Tibial artery (tissue), 4 donors: ENCODE measurements at regions not wholly inside any gene's neighbourhood (a gene's known extent, or its start where the extent isn't known, plus 50 kb on each side); places are given as distances from the start of the nearest gene placed in this dataset.

Experiments used
- DNase-seq, 2 donors: peaks; one replicate each; pipeline ENCODE4 v3.0.0-alpha.2; 2019
- H3K27ac ChIP-seq, 2 donors: fragments of 200-600 bp; sonication (generic) in 1 of 2; 1 replicate in 1 of 2; 2 replicates in 1 of 2; pipeline ENCODE4 v1.5.1; 2018 to 2019; ENCODE audit warnings: mild to moderate bottlenecking in 1 of 2
- H3K27me3 ChIP-seq, 2 donors: fragments of 200-600 bp; sonication (generic) in 1 of 2; one replicate each; pipeline versions ENCODE4 v1.5.1 to v1.6.0; 2016 to 2019
- H3K36me3 ChIP-seq, 3 donors: fragments of 200-600 bp; sonication (generic) in 2 of 3; one replicate each; pipeline ENCODE4 v1.5.1; 2016 to 2019; ENCODE audit warnings: mild to moderate bottlenecking in 2 of 3
- H3K4me1 ChIP-seq, 4 donors: fragments of 200-600 bp; sonication (generic) in 2 of 4; 1 replicate in 3 of 4; 2 replicates in 1 of 4; pipeline ENCODE4 v1.5.1; 2016 to 2019
- H3K4me3 ChIP-seq, 2 donors: fragments of 200-600 bp; sonication (generic) in 1 of 2; 1 replicate in 1 of 2; 2 replicates in 1 of 2; pipeline ENCODE4 v1.5.1; 2018 to 2019; ENCODE audit warnings: mild to moderate bottlenecking in 2 of 2
- H3K9me3 ChIP-seq, 3 donors: fragments of 200-600 bp; sonication (generic) in 1 of 3; one replicate each; pipeline ENCODE4 v1.5.1; 2016 to 2019
- CTCF ChIP-seq, 2 experiments: fragments of 200-600 bp in 1 of 2; fragments of 450-650 bp in 1 of 2; IDR thresholded peaks; one replicate each; pipeline ENCODE4 v1.5.1; 2017 to 2019; ENCODE audit warnings: antibody characterized with exemption in 2 of 2, mild to moderate bottlenecking in 1 of 2, moderate library complexity in 1 of 2
- intact Hi-C: fragments of 100-400 bp; cut with DNase I; formaldehyde crosslinking; loops from one replicate; pipeline ENCODE4 v1.15.0; 2023; ENCODE audit warnings: low total_unique reads

DNA sequence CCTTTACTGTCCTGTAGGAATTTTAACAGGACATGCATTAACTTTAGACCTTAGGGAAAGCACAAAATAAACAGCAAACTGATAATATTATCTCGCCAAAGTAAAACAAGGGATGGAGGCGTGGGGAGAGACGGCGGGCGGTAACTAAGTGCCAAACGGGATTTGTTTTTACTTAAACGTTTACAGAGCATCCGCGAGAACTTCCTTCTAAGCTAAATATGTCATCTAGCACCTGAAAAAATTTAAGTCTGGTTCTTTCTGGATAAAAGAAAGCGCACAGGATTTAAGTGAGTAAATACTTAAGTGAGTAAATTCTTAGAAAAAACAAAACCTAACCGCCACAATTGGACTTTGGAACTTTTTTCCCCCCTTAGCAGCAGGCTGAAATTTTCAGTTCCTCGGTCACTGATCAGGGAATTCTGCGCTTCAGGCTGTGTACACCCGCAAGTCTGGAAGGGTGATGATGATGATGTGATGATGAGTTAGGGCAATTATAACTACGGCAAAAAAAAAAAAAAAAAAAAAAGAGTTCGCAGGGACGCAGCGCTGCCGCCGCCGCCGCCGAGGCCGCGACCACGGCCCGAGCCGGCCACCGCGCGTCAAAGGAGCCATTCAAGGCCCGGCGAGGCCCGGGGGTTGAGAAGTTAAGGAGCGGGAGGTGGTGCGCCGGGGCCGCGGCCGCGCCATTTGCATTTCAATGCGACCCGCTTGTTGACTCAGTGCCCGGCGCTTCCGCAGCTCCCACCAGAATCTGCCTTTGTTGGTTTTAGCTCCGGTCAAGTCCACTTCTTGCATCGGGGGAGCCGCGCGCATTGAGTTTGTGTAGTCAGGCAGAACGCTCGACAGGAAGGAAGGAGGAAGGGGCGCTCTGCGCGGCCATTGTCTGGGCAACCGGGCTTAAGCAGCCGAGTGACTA lies 108.8 kb downstream of the SPRY1 start:
- peak; percentile 43 to 69 for DNase-seq
- H3K36me3 ChIP-seq = no peaks in the 10 kb centered on the region
- no peaks in the 10 kb centered on the region for H3K27me3 ChIP-seq
- H3K27ac ChIP-seq = peak overlapping the region; percentile 41 to 44
- no peaks in the 10 kb centered on the region for H3K4me1 ChIP-seq
- TF ChIP-seq CTCF (IDR thresholded peaks at IDR 0.05) = no peak
- no peaks in the 10 kb centered on the region for H3K9me3 ChIP-seq
- intact Hi-C loops = no loop called here
- H3K4me3 ChIP-seq = peak overlapping the region; percentile 58

GRCh38 chr4:123506011-123506695 lies 109.6 kb downstream of the SPRY1 start:
- DNase-seq = no peak
- H3K27ac ChIP-seq = peak overlapping the region; percentile 41 to 44
- no peak for TF ChIP-seq CTCF (IDR thresholded peaks at IDR 0.05)
- intact Hi-C loops = no loop called here
- no peaks in the 10 kb centered on the region for H3K9me3 ChIP-seq
- peak overlapping the region; percentile 58 for H3K4me3 ChIP-seq
- no peaks in the 10 kb centered on the region for H3K36me3 ChIP-seq
- H3K27me3 ChIP-seq = no peaks in the 10 kb centered on the region
- no peaks in the 10 kb centered on the region for H3K4me1 ChIP-seq

- no peak for TF ChIP-seq CTCF (IDR thresholded peaks at IDR 0.05)
- DNase-seq = no peak
- Histone ChIP-seq H3K27me3 (no peaks in the 10 kb centered on the region), H3K4me3 (no peak overlapping the region), H3K4me1 (no peaks in the 10 kb centered on the region), H3K27ac (no peak overlapping the region), H3K9me3 (no peaks in the 10 kb centered on the region), H3K36me3 (no peaks in the 10 kb centered on the region)
- intact Hi-C loops = no loop called here
These were observed 110.8 kb downstream of the SPRY1 start for GRCh38 chr4:123507376-123507775.

- DNase-seq = no peak
- Histone ChIP-seq H3K27ac (no peak overlapping the region), H3K36me3 (no peaks in the 10 kb centered on the region), H3K9me3 (no peaks in the 10 kb centered on the region), H3K27me3 (no peaks in the 10 kb centered on the region), H3K4me1 (no peaks in the 10 kb centered on the region), H3K4me3 (no peak overlapping the region)
- TF ChIP-seq CTCF (IDR thresholded peaks at IDR 0.05) = no peak
- intact Hi-C loops = no loop called here
These were observed 113.6 kb downstream of the SPRY1 start for GRCh38 chr4:123510221-123510620.

DNA sequence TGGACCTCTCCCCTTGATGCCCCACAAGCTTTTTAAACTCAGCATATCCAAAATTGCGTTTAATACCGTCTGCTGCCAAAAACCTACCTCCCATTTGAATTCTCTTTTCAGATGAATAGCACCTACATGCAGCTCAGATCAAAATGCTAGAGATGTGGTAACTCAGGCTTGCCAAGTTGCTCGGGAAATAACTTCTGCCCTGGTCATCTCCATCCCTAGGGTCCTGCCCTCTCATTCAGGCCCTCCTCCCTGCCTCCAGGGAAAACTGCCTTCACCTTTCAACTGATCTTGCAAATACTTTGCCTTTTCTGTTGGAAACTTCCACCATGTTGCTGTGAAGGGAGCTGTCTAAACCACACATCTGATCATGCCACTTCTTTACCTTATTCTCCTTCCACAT lies 114.1 kb downstream of the SPRY1 start:
- Histone ChIP-seq H3K4me3 (no peak overlapping the region), H3K4me1 (no peaks in the 10 kb centered on the region), H3K9me3 (no peaks in the 10 kb centered on the region), H3K36me3 (no peaks in the 10 kb centered on the region), H3K27me3 (no peaks in the 10 kb centered on the region), H3K27ac (no peak overlapping the region)
- intact Hi-C loops = no loop called here
- no peak for TF ChIP-seq CTCF (IDR thresholded peaks at IDR 0.05)
- no peak for DNase-seq
